LNCaP clone FGC (cell line): ENCODE measurements at regions not wholly inside any gene's neighbourhood (a gene's known extent, or its start where the extent isn't known, plus 50 kb on each side); places are given as distances from the start of the nearest gene placed in this dataset.

Experiments used
- DNase-seq: peaks from one replicate; pipeline ENCODE4 v3.0.0-alpha.2; 2011; ENCODE audit warnings: low read depth
- H3K4me3 ChIP-seq: 2 replicates; pipeline ENCODE4 v1.5.1; 2011; ENCODE audit warnings: mild to moderate bottlenecking, low read depth, low read length, control low read depth
- CTCF ChIP-seq: IDR thresholded peaks from 2 replicates; pipeline ENCODE4 v1.5.1; 2012; ENCODE audit warnings: mild to moderate bottlenecking; ENCODE audit not compliant: control insufficient read depth, insufficient read depth; ENCODE audit errors: extremely low read depth

GRCh38 chr12:4089956-4090355 lies 183.6 kb upstream of the CCND2 start:
- no peak for DNase-seq
- TF ChIP-seq CTCF, result no peak
- H3K4me3 ChIP-seq, result no peak overlapping the region

- no peak for TF ChIP-seq CTCF
- H3K4me3 ChIP-seq, result no peak overlapping the region
- no peak for DNase-seq
These were observed 184.4 kb upstream of the CCND2 start for GRCh38 chr12:4089121-4089606.

- TF ChIP-seq CTCF, result no peak
These were observed 185.1 kb upstream of the CCND2 start for GRCh38 chr12:4088451-4088850.

GRCh38 chr12:4086481-4086880 lies 187.1 kb upstream of the CCND2 start:
- no peak overlapping the region for H3K4me3 ChIP-seq
- DNase-seq, result no peak
- no peak for TF ChIP-seq CTCF

More at GRCh38 chr12:4088451-4088850, 185.1 kb upstream of the CCND2 start:
- no peak for DNase-seq
- H3K4me3 ChIP-seq, result no peak overlapping the region

- H3K4me3 ChIP-seq, result no peak overlapping the region
- TF ChIP-seq CTCF, result no peak
- no peak for DNase-seq
These were observed 189.0 kb upstream of the CCND2 start for GRCh38 chr12:4084573-4084972.

GRCh38 chr12:4082809-4083403 lies 190.7 kb upstream of the CCND2 start:
- DNase-seq, result no peak
- TF ChIP-seq CTCF, result no peak
- no peak overlapping the region for H3K4me3 ChIP-seq

- DNase-seq, result no peak
- TF ChIP-seq CTCF, result no peak
- H3K4me3 ChIP-seq, result no peak overlapping the region
These were observed 193.3 kb upstream of the CCND2 start for GRCh38 chr12:4080213-4080612.
